A549 (cell line): ENCODE measurements at regions not wholly inside any gene's neighbourhood (a gene's known extent, or its start where the extent isn't known, plus 50 kb on each side); places are given as distances from the start of the nearest gene placed in this dataset.

Experiments
- ATAC-seq, 2 experiments: fragments of 200-7000 bp in 1 of 2; fragments of >200 bp in 1 of 2; cut with Nextera tagmentation in 1 of 2; cut with Tn5 transposase in 1 of 2; 3 replicates each; pipeline versions ENCODE4 v1.8.0 to v1.9.1; 2018 to 2020; ENCODE audit warnings: mild to moderate bottlenecking in 1 of 2, moderate library complexity in 1 of 2
- CTCF ChIA-PET: fragments of 300-600 bp; sonication (Branson Sonifier 250); formaldehyde crosslinking; extraction: SDS; loops from one replicate; lab custom pipeline; 2021; ENCODE audit warnings: antibody characterized with exemption, inconsistent platforms; lab: Yijun Ruan, JAX
- POLR2A ChIA-PET: fragments of 350-600 bp; formaldehyde crosslinking; extraction: SDS; loops from one replicate; lab custom pipeline; 2021; ENCODE audit warnings: antibody characterized with exemption, inconsistent platforms; lab: Yijun Ruan, JAX
- DNase-seq, 2 experiments: peaks; one replicate each; pipeline versions ENCODE4 v3.0.0 to v3.0.0-alpha.2; 2011 to 2016; ENCODE audit warnings: low read depth in 1 of 2, low spot score in 1 of 2
- FAIRE-seq: peaks from 2 replicates; lab custom pipeline; 2011; peaks lifted over from hg19 to GRCh38; lab: Jason Lieb, UNC
- H3K27ac ChIP-seq, 2 experiments: fragments of >200 bp; sonication (Bioruptor Twin); formaldehyde crosslinking; 3 replicates each; pipeline ENCODE4 v1.5.1; 2016 to 2017
- H3K4me1 ChIP-seq: fragments of >200 bp; sonication (Bioruptor Twin); formaldehyde crosslinking; 3 replicates; pipeline ENCODE4 v1.6.1; 2016
- H3K4me2 ChIP-seq: fragments of >200 bp; sonication (Bioruptor Twin); formaldehyde crosslinking; 3 replicates; pipeline ENCODE4 v1.6.1; 2016
- H3K4me3 ChIP-seq: fragments of >200 bp; sonication (Bioruptor Twin); formaldehyde crosslinking; 3 replicates; pipeline ENCODE4 v1.5.1; 2016
- H3K9me3 ChIP-seq: fragments of >200 bp; sonication (Bioruptor Twin); formaldehyde crosslinking; 3 replicates; pipeline ENCODE4 v1.6.1; 2016
- CHD4 ChIP-seq: fragments of 200-600 bp; sonication (generic); IDR thresholded peaks from 2 replicates; pipeline ENCODE4 v1.6.1; 2016; ENCODE audit warnings: antibody characterized with exemption, mild to moderate bottlenecking, borderline replicate concordance
- EHF ChIP-seq: fragments of 250-450 bp; sonication (Bioruptor Pico); IDR thresholded peaks from 2 replicates; pipeline ENCODE4 v1.5.0; 2020; ENCODE audit warnings: mild to moderate bottlenecking
- EHMT2 ChIP-seq: fragments of 200-600 bp; sonication (generic); IDR thresholded peaks from 2 replicates; pipeline ENCODE4 v1.6.1; 2016; ENCODE audit warnings: antibody characterized with exemption, low read depth, mild to moderate bottlenecking, moderate library complexity
- EP300 ChIP-seq, 2 experiments: fragments of >200 bp; sonication (Bioruptor Twin); formaldehyde crosslinking; IDR thresholded peaks; 2 replicates in 1 of 2; 3 replicates in 1 of 2; pipeline ENCODE4 v1.6.1; 2016 to 2017
- FOSL2 ChIP-seq, 2 experiments: fragments of 450-650 bp in 1 of 2; fragments of >200 bp in 1 of 2; sonication (Bioruptor Twin) in 1 of 2; formaldehyde crosslinking; IDR thresholded peaks; 2 replicates each; pipeline versions ENCODE4 v1.5.0 to v1.6.1; 2016 to 2020; ENCODE audit warnings: mild to moderate bottlenecking in 1 of 2, moderate library complexity in 1 of 2
- HDAC2 ChIP-seq: fragments of 200-600 bp; sonication (generic); IDR thresholded peaks from 2 replicates; pipeline ENCODE4 v1.6.1; 2016
- HOXA7 ChIP-seq: fragments of 250-450 bp; sonication (Bioruptor Pico); IDR thresholded peaks from 2 replicates; pipeline ENCODE4 v1.5.0; 2020; ENCODE audit warnings: mild to moderate bottlenecking, moderate library complexity
- KDM5A ChIP-seq: fragments of 200-600 bp; sonication (generic); IDR thresholded peaks from 2 replicates; pipeline ENCODE4 v1.6.1; 2016; ENCODE audit warnings: antibody characterized with exemption, mild to moderate bottlenecking
- MAZ ChIP-seq: fragments of 150-350 bp; IDR thresholded peaks from 2 replicates; pipeline ENCODE4 v1.6.1; 2014; ENCODE audit warnings: antibody characterized with exemption, low read depth, low read length, borderline replicate concordance
- NFE2L2 ChIP-seq: fragments of 150-350 bp; conservative IDR thresholded peaks from 2 replicates; pipeline ENCODE4 v1.6.1; 2014; ENCODE audit warnings: low read length
- RFX5 ChIP-seq: fragments of 450-650 bp; IDR thresholded peaks from 2 replicates; pipeline ENCODE4 v1.7.1; 2014; ENCODE audit warnings: antibody characterized with exemption, mild to moderate bottlenecking, moderate library complexity
- TFCP2L1 ChIP-seq: fragments of 250-450 bp; sonication (Bioruptor Pico); IDR thresholded peaks from 2 replicates; pipeline ENCODE4 v1.5.0; 2021; ENCODE audit warnings: mild to moderate bottlenecking
- ZC3H11A ChIP-seq: fragments of 450-650 bp; IDR thresholded peaks from 2 replicates; pipeline ENCODE4 v1.6.1; 2014; ENCODE audit warnings: antibody characterized with exemption, mild to moderate bottlenecking
- WGBS: methylation state at CpG from one replicate; pipeline ENCODE4 v1.1.6; 2017; ENCODE audit errors: missing lambda C conversion rate; 5-methylcytosine and 5-hydroxymethylcytosine counted together
- TF ChIP-seq, protein P1 (sequence below): IDR thresholded peaks from 2 replicates; pipeline ENCODE4 v1.6.1; 2012
- TF ChIP-seq, protein P2 (sequence below): fragments of 250-450 bp; sonication (Bioruptor Pico); IDR thresholded peaks from 2 replicates; pipeline ENCODE4 v1.5.0; 2021; ENCODE audit warnings: mild to moderate bottlenecking, moderate library complexity, borderline replicate concordance
- TF ChIP-seq, protein P3 (sequence below): fragments of 200-600 bp; sonication (generic); IDR thresholded peaks from 2 replicates; pipeline ENCODE4 v1.6.1; 2016; ENCODE audit warnings: antibody characterized with exemption, mild to moderate bottlenecking, moderate library complexity
- TF ChIP-seq, protein P4 (sequence below): fragments of 450-650 bp; IDR thresholded peaks from 2 replicates; pipeline ENCODE4 v1.6.1; 2014; ENCODE audit warnings: antibody characterized with exemption
- TF ChIP-seq, protein P5 (sequence below): fragments of >200 bp; sonication (Bioruptor Twin); formaldehyde crosslinking; IDR thresholded peaks from 3 replicates; pipeline ENCODE4 v1.5.1; 2016

DNA sequence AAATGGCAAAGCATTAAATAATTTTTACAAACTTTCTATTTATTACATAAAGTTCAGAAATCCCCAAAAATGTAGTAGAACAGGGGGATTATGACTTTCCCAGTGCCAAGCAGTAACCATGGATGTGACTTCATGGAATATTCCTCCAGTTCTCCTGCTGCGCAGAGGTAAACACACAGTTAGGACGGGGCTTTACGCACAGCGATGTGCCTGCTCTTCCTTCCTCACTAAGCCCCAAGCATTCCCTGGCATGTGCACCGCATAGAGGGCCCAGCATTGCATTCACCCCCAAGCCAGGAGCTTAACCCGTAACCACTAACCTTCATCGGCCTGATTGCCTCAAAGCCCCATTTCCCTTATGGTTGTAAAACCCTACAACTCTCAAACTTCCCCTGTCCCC, 471.7 kb downstream of the SOX11 start:
- CTCF ChIA-PET: no interaction called here

DNA sequence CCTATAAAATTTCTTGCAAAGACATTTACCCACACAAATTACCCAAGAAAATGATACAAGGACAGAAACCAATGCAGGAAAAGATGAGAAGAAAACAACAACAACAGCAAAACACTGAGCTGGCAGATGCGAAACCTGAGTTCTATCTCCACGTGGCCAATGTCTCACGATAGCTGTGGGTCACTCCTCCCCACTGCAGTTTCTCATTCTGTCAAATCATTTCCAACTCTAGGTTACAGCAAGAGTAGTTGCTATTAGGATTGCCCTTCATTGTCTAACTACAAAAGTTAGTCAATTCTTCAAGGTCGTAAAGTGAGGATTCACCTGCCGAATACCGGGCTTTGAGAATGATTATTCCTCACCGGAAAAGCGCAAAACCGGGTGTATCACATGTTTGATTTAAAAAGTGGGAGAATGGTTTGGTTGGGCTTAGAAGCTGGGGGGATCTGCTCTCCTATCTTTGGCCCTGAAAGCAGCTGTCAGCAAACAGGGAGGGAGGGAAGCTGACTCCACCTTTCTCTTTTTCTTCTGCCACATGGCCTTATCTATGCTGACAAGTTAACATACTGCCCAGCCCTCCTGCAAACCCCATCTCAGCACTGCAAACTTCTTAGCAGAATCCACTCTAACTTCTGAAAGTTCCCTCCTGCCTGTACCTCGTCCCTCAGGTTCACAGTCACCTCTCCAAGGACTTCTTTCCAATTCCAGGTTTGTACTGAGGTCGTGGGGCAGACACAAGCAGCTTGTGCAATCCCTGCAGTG, 473.0 kb downstream of the SOX11 start:
- no peak for FAIRE-seq
- POLR2A ChIA-PET: no interaction called here

More for the DNA sequence above, 471.7 kb downstream of the SOX11 start:
- no peak for DNase-seq
- POLR2A ChIA-PET: no interaction called here
- Histone ChIP-seq H3K4me3 (no peak overlapping the region), H3K9me3 (0 out of 3 replicates have a peak, but pooled peaks cover 4% of the 10 kb centered on the region), H3K4me1 (no peaks in the 10 kb centered on the region), H3K4me2 (no peak overlapping the region), H3K27ac (no peak overlapping the region)
- 56% methylated on average over 7 of the region's 7 CpGs for WGBS
- no peak for ATAC-seq
- no peak for TF ChIP-seq EHF (CRISPR knock-in tag)
- no peak for TF ChIP-seq KDM5A
- TF ChIP-seq EP300 (IDR thresholded peaks at IDR 0.05): no peak
- TF ChIP-seq CHD4: no peak
- no peak for FAIRE-seq

More for the DNA sequence above, 473.0 kb downstream of the SOX11 start:
- ATAC-seq: no peak
- CTCF ChIA-PET: no interaction called here
- Histone ChIP-seq H3K4me2 (no peak overlapping the region), H3K27ac (no peak overlapping the region), H3K4me1 (no peaks in the 10 kb centered on the region), H3K4me3 (no peak overlapping the region), H3K9me3 (0 out of 3 replicates have a peak, but pooled peaks cover 4% of the 10 kb centered on the region)
- 26% methylated on average over 11 of the region's 11 CpGs for WGBS
- DNase-seq: no peak
- TF ChIP-seq FOSL2 (IDR thresholded peaks at IDR 0.05): no peak
- TF ChIP-seq FOSL2 (CRISPR knock-in tag; IDR thresholded peaks at IDR 0.05): no peak
- no peak for TF ChIP-seq HDAC2
- TF ChIP-seq, protein P1, sequence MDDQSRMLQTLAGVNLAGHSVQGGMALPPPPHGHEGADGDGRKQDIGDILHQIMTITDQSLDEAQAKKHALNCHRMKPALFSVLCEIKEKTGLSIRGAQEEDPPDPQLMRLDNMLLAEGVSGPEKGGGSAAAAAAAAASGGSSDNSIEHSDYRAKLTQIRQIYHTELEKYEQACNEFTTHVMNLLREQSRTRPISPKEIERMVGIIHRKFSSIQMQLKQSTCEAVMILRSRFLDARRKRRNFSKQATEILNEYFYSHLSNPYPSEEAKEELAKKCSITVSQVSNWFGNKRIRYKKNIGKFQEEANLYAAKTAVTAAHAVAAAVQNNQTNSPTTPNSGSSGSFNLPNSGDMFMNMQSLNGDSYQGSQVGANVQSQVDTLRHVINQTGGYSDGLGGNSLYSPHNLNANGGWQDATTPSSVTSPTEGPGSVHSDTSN: no peak
- TF ChIP-seq, protein P2, sequence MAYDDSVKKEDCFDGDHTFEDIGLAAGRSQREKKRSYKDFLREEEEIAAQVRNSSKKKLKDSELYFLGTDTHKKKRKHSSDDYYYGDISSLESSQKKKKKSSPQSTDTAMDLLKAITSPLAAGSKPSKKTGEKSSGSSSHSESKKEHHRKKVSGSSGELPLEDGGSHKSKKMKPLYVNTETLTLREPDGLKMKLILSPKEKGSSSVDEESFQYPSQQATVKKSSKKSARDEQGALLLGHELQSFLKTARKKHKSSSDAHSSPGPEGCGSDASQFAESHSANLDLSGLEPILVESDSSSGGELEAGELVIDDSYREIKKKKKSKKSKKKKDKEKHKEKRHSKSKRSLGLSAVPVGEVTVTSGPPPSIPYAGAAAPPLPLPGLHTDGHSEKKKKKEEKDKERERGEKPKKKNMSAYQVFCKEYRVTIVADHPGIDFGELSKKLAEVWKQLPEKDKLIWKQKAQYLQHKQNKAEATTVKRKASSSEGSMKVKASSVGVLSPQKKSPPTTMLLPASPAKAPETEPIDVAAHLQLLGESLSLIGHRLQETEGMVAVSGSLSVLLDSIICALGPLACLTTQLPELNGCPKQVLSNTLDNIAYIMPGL (CRISPR knock-in tag): no peak
- TF ChIP-seq MAZ: no peak
- no peak for TF ChIP-seq NFE2L2
- TF ChIP-seq, protein P3, sequence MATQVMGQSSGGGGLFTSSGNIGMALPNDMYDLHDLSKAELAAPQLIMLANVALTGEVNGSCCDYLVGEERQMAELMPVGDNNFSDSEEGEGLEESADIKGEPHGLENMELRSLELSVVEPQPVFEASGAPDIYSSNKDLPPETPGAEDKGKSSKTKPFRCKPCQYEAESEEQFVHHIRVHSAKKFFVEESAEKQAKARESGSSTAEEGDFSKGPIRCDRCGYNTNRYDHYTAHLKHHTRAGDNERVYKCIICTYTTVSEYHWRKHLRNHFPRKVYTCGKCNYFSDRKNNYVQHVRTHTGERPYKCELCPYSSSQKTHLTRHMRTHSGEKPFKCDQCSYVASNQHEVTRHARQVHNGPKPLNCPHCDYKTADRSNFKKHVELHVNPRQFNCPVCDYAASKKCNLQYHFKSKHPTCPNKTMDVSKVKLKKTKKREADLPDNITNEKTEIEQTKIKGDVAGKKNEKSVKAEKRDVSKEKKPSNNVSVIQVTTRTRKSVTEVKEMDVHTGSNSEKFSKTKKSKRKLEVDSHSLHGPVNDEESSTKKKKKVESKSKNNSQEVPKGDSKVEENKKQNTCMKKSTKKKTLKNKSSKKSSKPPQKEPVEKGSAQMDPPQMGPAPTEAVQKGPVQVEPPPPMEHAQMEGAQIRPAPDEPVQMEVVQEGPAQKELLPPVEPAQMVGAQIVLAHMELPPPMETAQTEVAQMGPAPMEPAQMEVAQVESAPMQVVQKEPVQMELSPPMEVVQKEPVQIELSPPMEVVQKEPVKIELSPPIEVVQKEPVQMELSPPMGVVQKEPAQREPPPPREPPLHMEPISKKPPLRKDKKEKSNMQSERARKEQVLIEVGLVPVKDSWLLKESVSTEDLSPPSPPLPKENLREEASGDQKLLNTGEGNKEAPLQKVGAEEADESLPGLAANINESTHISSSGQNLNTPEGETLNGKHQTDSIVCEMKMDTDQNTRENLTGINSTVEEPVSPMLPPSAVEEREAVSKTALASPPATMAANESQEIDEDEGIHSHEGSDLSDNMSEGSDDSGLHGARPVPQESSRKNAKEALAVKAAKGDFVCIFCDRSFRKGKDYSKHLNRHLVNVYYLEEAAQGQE: no peak
- TF ChIP-seq ZC3H11A: no peak
- TF ChIP-seq, protein P4, sequence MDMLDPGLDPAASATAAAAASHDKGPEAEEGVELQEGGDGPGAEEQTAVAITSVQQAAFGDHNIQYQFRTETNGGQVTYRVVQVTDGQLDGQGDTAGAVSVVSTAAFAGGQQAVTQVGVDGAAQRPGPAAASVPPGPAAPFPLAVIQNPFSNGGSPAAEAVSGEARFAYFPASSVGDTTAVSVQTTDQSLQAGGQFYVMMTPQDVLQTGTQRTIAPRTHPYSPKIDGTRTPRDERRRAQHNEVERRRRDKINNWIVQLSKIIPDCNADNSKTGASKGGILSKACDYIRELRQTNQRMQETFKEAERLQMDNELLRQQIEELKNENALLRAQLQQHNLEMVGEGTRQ: no peak
- TF ChIP-seq TFCP2L1 (CRISPR knock-in tag): no peak
- TF ChIP-seq HOXA7 (CRISPR knock-in tag): no peak
- TF ChIP-seq, protein P5, sequence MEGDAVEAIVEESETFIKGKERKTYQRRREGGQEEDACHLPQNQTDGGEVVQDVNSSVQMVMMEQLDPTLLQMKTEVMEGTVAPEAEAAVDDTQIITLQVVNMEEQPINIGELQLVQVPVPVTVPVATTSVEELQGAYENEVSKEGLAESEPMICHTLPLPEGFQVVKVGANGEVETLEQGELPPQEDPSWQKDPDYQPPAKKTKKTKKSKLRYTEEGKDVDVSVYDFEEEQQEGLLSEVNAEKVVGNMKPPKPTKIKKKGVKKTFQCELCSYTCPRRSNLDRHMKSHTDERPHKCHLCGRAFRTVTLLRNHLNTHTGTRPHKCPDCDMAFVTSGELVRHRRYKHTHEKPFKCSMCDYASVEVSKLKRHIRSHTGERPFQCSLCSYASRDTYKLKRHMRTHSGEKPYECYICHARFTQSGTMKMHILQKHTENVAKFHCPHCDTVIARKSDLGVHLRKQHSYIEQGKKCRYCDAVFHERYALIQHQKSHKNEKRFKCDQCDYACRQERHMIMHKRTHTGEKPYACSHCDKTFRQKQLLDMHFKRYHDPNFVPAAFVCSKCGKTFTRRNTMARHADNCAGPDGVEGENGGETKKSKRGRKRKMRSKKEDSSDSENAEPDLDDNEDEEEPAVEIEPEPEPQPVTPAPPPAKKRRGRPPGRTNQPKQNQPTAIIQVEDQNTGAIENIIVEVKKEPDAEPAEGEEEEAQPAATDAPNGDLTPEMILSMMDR: no peak
- TF ChIP-seq EHMT2: no peak
- TF ChIP-seq RFX5: no peak
